HCT116 (cell line): ENCODE measurements at regions not wholly inside any gene's neighbourhood (a gene's known extent, or its start where the extent isn't known, plus 50 kb on each side); places are given as distances from the start of the nearest gene placed in this dataset.

Experiments used
- ELF1 ChIP-seq: IDR thresholded peaks from 2 replicates; pipeline ENCODE4 v1.6.1; 2012; ENCODE audit warnings: low read depth, borderline replicate concordance
- EZH2 ChIP-seq: fragments of 200-600 bp; sonication (generic); IDR thresholded peaks from 2 replicates; pipeline ENCODE4 v1.6.1; 2017; ENCODE audit warnings: antibody characterized with exemption, mixed run types
- POLR2A ChIP-seq: IDR thresholded peaks from 2 replicates; pipeline ENCODE4 v1.7.0; 2011; ENCODE audit warnings: borderline replicate concordance; ENCODE audit not compliant: insufficient read depth, insufficient read length; ENCODE audit errors: extremely low read depth
- TF ChIP-seq, protein P1 (sequence below), 3 experiments: fragments of 200-600 bp in 1 of 3; sonication (generic) in 1 of 3; IDR thresholded peaks in 2 of 3; conservative IDR thresholded peaks in 1 of 3; 2 replicates each; pipeline ENCODE4 v1.5.1; 2012 to 2017; ENCODE audit warnings: low read depth in 2 of 3, low read length in 2 of 3, antibody characterized with exemption in 1 of 3, borderline replicate concordance in 1 of 3, control low read depth in 1 of 3, mild to moderate bottlenecking in 1 of 3, mixed read lengths in 1 of 3, mixed run types in 1 of 3, moderate library complexity in 1 of 3; ENCODE audit not compliant: insufficient read depth in 1 of 3

DNA sequence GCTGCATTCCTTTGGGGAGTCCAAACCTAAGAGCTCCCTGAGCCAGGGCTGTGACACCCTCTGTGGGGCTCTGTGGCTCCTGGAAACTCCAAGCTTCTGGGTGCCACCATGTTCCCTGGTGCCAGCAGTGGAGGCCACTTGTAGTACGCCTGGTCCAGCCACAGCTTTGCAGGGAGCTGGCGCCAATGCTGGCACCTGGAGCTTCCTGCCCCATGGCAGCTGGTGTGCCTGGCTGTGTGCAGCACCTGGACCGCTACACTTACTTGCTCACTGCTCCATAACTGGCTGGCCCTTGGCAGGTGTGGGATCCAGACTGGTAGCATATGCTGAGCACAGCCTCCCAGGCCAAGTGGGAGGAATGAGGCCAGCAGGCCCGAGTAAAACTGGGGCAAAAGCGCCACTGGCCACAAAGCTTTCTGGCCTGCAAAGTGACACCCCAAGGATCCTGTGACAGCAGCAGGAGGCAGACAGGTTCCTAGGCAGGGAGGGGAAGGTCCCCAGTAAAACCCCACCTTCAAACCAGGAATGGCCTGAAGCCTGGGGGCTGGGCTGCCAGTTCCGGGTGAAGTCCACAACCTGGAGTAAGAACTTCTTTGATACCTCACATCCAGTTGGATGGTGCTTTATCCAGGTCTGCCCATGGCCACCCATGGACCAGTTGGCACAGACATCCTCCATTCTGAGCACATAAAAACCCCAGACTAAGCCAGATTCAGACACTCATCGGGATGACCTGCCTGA, 461.0 kb downstream of the TBC1D32 start:
- TF ChIP-seq ELF1 = no peak
- no peak for TF ChIP-seq EZH2
- TF ChIP-seq, protein P1, sequence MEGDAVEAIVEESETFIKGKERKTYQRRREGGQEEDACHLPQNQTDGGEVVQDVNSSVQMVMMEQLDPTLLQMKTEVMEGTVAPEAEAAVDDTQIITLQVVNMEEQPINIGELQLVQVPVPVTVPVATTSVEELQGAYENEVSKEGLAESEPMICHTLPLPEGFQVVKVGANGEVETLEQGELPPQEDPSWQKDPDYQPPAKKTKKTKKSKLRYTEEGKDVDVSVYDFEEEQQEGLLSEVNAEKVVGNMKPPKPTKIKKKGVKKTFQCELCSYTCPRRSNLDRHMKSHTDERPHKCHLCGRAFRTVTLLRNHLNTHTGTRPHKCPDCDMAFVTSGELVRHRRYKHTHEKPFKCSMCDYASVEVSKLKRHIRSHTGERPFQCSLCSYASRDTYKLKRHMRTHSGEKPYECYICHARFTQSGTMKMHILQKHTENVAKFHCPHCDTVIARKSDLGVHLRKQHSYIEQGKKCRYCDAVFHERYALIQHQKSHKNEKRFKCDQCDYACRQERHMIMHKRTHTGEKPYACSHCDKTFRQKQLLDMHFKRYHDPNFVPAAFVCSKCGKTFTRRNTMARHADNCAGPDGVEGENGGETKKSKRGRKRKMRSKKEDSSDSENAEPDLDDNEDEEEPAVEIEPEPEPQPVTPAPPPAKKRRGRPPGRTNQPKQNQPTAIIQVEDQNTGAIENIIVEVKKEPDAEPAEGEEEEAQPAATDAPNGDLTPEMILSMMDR (IDR thresholded peaks at IDR 0.05 in 2 of 3, conservative IDR thresholded peaks at IDR 0.05 in 1 of 3; ENCODE audit: borderline replicate concordance in 1 of 3, insufficient read depth in 1 of 3, low read depth in 2 of 3, low read length in 2 of 3) = no peak
- no peak for TF ChIP-seq POLR2A
